Limb (tissue), 2 donors: ENCODE measurements at regions not wholly inside any gene's neighbourhood (a gene's known extent, or its start where the extent isn't known, plus 50 kb on each side); places are given as distances from the start of the nearest gene placed in this dataset.

ENCODE experiments used
- DNase-seq, 2 donors: peaks; one replicate each; pipeline ENCODE4 v3.0.0-alpha.2; 2016; ENCODE audit errors: extremely low spot score in 2 of 2

DNA sequence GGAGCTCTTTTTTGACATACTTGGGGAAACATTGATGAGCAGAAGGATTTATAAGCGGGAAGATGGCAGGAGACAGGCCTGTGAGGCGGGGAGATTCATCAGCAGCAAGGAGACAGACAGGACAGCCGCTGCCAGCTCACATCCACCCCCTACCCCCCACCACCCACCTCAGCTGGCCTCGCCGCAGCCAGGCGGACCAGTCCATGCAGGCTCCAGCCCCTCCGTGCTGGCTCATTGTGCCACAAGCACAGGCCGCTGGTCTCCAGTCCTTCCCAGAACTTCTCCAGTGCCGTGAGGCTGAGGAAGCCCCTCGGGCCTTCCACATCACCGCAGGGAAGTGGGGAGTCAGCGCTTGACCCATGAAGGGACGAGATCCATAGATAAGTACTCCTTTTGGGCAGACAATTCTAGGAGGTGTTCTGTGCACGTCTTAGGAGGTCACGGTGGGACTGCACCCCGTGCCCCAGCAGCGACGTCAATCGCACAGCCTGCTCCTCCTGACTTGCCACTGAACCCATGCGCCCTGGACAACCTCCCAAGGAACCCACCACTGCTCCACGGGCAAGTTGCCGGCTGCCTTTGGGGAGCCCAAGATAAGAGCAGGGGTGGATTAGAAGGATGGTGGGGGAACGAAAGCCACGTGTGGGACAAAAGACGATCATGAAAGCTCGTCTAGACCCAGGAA is 323.6 kb downstream of the C16orf95 start:
- no peak for DNase-seq

DNA sequence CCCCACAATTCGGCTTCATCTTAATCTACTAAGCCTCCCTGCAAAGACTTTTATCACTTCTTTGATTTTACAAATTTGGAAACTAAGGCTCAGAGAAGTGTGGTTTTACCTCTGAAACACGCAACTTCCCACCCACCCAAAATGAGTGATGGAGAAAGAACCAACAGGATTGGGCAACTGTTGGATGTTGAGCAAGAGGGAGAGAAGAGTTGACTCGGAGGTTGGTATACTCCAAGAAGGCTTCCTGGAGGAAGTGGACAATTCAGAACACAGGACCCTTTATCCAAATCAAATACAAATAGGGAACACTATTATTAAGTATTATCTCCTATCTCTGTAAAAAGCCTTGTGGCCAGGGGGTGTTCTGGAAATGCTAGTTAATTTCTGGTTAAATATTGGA is 323.0 kb downstream of the C16orf95 start:
- no peak for DNase-seq

DNA sequence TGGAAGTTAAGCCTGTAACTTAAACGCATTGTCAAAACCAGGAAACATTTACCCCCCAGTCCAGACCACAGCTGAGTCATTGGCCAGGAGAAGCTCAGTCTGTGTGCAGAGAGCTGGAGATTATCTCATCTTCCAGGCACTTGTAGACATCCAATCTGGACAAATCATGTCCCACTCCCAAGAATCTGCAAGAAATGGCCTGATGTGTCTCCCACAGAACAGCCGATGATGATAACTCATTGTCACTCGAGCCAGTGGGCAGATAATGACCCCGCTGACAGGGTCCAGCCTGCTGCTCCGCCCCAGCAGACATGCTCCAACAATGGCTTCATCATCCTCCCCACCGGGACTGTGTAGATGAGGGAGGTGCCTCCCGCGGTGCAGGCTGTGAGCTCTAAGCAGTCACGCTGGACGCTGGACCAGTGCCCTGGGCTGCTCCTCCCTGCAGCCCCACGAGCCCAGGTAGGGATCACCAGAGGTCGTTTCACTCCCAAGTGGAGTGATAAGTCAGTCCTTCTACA is 322.5 kb downstream of the C16orf95 start:
- DNase-seq = no peak

DNA sequence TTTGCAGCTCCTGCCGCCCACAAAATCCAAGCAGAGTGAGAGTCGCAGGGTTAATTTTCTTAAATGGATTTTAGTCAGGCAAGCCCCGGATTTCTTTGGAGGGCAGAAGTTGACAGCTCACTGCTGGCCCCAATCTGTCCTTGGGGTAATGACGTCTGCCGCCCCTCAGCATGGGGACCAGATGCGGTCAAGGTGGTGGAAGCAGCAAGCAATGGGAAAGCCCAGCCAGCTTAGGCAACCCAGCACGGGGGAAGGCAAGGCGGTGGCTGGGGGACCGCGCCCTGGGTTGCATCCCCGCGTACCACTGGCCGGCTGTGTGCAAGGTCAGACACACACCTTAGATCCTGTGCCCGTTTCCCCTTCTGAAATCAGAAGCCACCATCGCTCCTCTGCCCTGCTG is 321.7 kb downstream of the C16orf95 start:
- DNase-seq = no peak

DNA sequence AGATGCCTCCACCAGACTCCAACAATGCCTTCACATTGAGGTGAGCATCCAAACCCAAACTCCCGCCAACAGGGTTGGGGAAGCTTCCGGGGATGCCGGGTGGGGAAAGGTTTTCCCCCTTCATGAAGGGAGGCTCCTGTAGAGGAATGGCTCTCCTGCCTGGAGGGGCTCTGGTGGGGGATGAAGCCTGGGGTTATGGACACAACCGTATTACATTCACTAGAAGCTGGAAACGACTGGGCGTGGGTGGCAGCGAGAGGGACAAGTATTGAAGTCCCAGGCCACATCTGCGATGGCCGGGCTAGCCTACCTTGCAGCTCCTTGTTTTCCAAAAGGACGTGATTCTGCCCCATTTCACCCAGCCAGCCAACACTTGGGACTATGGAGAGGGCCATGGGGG is 321.1 kb downstream of the C16orf95 start:
- DNase-seq = no peak

DNA sequence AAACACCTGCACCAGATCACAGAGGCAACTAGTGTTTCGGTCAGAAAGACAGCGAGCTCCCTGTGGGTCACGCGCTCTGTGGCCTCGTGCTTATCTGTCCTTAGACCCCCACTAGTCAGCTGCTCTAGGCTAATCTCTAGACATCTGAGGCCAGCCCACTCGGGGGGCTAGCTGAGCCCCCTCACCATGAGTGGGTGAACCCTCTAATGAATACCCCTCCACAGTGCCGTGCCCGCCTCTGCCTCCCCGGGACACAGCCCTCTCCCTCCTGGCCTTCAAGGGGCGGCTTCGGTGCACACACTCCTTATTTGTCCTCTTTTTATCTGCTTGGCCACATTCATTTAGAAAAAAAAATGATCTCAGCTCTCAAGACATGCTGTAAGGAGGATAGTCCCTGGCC is 320.1 kb downstream of the C16orf95 start:
- peak in 1 of 2 donors; percentile 12 for DNase-seq

DNA sequence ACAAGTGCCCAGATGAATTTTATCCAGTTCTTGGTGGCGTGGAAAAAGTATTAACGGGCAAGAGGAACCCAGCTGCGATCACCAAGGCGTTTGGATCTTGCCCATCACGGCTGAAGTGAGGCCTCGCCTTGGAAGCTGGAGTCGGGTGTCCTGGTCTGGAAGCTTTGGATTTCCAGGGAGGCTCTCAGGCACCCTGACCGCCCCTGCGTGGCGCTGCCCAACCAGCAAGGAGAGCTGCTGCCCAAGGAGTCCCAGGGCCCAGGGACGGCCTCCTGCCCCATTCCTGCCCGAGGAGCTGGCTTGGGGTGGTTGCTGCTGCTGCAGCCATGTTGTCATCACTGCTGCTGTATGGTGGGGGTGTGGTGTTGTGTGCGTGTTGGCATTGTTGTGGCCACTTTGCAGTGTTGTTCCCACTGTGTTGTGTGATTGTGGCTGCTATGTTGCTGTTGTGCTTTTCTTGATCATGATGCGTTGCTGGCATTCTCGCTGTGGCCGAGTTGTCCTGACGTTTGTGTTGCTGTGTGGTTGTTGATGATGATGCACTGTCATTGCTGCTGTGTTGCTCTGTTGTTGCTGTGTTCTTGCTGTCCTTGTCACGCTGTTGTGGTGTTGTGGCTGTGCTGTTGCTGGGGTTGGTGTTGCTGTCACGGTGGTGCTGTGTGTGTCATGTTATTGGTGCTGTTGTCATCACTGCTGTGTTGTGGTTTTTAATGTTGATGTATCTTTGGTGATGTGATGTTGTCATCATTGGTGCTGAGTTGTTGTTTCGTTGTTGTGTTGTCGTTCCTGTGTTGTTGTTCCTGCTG is 318.8 kb downstream of the C16orf95 start:
- DNase-seq = no peak

DNA sequence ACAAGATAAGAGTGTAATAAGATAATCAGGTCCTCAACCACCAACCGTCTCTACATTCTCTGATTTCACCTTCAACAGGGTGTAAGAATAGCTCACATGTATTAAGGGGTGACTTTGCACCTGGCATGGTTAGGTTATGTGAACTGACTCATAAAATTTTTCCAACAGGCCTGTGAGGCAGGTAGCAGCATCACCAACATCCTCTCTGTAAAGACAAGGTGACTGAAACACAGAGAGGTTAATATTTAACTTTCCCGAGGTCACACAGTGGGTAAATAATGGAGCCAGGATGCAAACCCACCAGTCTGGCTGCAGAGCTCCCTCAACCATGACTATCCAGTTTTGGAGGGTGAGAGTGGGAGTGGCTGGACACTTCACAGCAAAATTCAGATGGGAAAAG is 317.2 kb downstream of the C16orf95 start:
- no peak for DNase-seq

DNA sequence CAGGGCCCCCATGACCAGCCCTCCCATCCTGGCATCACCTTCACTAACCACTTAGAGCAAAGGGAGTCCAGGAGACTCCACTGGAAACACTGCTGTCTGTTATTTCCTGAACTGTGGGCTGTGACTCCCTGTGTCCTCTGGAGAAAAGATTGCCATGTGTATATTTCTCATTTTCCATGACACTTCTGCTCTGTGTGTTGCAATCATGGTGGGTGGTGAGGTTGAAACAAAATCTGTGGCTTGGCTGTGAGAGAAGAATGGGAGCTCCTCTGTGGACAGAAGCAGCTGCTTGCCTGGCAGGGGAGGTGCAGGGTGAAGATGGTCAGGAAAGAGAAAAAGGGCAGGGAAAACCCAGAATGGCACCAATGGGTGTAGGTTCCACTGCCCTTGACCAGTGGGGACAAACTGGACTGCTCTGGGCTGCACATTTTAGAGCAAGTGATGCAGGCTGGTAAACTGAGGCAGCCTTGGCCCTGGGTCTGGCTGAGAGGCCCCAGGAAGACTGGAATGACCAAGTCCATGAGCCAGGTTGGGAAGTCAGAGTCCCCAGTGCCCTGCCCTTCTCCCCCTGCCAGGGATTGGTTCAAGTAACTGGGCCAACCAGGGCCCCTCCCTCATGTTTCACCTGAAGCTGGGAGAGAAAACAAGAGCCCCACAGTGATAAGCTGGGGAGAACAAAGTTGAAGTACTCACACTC is 314.3 kb downstream of the C16orf95 start:
- DNase-seq = no peak

DNA sequence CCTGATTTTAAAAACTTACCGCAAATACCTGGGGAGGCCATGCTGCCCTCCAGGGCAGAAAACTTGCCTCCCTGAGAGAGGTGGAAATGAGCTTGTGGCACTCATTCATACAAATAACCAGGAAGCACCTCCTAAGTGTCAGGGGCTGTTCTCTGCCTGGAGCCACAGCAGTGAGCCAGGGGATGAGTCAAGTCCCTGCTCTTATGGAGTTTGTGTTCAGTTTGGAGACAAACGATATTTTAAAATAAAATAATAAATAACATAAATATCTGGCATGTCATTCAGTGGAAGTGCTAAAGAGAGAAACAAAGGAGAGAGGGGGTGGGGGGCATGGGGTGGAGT is 313.8 kb downstream of the C16orf95 start:
- DNase-seq = no peak

DNA sequence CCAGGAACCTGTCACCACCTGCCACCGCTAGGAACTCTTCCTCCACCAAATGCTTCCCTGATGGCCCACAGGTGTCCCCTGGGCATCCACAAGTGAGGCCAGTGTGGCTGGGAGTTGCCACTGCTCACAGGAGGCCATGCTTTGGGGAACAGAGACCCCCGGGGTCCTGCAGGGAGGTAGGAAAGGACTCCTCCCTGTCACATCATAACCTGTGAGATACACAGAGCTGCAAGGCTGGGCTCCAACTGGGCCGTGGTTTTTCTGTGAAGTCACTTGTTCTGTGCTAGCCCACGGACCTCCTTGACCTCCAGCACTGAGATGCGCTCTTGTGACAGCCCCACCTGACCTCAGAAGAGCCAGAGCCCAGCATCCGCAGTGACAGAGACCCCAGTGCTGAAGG is 311.2 kb downstream of the C16orf95 start:
- DNase-seq = no peak

DNA sequence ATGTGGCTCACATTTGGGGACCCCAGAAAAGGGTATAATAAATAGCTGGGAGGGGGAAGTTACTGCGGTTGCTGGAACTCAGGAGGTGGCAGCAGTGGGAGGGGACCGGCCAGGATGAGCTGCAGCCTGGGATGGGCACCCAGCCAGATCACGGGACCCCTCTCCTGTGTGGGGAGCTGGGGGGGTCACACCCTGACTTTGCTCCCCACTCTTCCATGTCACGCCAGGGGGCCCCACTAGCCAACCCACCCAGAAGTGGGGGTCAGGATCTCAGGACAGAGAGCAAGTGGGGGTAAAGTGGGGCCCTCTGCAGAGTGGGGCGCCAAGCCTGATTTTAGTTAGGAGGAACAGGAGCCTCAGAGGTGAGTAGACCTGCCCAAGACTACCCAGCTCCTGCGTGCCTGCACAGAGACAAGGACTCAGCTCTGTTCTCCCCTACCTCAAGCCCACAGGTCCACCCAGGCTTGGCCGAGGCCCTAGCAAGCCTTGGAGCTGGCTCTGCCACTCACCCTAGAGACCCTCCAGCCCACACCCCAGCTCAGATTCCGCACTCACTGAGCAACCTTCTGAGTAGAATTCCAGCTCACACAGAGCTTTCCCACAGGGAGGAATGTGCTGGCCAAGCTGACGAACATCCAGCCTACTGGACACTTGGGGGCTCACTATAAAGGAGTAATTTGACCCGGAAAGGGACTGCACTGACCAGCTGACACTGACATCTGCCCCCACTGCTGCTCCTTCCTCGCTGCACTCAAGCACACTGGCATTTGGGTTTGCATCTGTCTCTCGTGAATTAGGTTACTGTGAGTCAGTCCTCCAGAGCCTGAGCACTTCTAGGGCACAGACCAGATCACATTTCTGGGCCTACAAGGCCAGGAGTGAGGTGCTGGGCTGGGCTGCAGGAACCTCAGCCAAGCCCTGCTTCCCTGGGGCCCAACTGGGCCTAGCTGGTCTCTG is 310.1 kb downstream of the C16orf95 start:
- no peak for DNase-seq

DNA sequence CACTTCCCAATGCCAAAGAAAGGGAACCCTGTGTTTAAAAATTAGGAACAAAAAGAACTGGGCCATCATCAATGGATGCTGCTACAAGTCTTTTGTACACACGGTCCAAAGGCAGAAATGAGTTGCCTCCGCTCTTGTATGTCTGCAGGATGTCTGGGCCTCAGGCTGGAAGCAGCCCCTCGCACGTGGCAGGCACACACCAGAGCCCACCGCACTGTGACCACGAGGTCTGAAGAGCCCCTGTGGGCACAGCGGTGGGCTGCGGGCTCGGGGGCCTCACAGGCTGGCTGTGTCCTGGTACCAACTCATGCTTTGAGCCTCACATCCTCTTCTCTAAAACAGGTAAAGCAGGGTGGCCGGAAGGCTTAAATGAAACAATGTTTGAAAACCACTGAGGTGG is 309.3 kb downstream of the C16orf95 start:
- no peak for DNase-seq

DNA sequence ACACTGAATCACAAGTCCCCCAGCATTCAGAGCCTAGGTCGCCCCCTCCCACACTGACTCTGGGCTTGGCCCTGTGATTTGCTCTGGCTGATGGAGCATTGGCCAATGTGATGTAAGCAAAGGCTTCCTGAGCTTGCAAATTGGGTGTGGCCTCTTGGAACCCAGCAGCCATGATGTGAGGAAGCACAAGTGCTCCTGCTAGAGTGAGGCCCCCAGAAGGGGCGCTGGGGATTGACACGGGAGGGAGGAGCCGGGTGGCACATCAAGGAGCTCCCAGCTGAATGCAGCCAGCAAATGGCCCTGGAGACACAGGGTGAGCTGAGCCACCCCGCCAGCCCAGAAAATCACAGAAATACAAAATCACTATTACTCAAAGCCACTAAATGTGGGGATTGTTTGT is 308.5 kb downstream of the C16orf95 start:
- no peak for DNase-seq

DNA sequence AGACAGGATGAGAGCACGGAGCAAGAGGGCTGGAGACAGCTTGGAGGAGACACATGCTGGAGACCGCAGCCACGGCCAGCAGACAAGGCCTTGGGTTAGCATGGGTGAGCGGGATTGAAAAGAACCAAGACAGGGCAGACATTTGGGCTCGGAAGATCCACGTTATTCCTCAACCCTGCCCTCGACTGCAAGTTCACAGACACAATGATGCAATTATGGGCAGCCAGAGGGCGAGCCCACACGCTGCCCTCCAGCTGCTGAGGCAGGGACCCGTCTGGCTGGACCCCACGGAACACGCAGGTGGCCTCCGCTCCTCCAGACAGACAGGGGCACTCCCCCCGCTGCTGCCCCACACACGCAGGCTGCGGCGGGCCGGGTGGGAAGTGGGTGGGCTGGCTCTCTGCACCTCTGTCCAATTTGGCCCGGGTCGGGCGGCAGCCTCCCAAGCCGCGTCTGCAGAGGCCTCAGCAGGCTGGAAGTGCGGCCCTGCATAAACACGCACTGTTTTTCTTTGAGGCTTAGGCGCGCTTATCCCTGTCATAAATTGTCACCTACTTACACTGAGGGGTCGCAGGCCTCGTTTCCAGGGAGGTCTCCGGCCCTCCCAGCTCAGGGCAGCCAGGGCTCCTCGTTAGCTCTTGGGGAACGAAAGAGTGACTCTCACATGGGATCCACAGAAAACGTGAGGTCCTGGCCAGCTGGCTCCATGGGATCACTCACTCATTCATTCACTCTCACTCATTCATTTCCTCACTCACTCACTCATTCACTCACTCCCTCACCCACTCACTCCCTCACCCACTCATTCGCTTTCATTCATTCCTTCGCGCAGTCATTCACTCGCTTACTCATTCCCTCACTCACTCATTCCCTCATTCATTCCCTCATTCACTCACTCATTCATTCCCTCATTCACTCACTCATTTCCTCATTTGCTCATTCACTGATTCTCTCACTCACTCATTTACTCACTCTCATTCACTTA is 303.9 kb downstream of the C16orf95 start:
- DNase-seq = peak in 1 of 2 donors; percentile 55

DNA sequence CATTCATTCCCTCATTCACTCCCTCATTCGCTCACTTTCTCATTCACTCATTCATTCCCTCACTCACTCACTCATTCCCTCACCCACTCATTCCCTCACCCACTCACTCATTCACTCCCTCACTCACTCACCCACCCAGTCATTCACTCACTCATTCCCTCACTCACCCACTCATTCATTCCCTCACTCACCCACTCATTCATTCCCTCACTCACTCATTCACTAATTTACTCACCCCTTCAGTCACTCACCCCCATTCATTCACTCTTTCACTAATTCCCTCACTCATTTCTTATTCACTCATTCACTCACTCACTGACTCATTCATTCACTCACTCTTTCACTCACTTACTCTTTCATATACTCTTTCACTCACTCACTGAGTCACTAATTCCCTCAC is 303.1 kb downstream of the C16orf95 start:
- no peak for DNase-seq

DNA sequence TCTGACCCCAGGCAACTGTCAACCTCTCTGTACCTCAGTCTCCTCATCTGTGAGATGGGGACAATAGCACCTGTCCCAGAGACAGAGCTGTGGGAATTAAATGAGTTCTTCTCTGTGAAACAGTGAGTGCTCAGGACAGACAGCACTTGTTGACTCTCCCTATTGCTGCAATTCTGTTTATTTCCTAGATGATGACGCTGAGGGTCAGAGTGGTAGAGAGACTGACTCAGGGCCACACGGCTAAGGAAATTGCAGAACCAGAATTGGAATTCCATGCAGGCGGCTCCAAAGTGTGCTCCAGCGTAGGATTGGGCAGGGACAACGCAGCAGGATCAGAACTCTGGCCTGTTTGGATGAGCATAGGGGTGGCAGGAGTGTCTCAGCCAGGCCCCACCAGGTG is 302.2 kb downstream of the C16orf95 start:
- no peak for DNase-seq

DNA sequence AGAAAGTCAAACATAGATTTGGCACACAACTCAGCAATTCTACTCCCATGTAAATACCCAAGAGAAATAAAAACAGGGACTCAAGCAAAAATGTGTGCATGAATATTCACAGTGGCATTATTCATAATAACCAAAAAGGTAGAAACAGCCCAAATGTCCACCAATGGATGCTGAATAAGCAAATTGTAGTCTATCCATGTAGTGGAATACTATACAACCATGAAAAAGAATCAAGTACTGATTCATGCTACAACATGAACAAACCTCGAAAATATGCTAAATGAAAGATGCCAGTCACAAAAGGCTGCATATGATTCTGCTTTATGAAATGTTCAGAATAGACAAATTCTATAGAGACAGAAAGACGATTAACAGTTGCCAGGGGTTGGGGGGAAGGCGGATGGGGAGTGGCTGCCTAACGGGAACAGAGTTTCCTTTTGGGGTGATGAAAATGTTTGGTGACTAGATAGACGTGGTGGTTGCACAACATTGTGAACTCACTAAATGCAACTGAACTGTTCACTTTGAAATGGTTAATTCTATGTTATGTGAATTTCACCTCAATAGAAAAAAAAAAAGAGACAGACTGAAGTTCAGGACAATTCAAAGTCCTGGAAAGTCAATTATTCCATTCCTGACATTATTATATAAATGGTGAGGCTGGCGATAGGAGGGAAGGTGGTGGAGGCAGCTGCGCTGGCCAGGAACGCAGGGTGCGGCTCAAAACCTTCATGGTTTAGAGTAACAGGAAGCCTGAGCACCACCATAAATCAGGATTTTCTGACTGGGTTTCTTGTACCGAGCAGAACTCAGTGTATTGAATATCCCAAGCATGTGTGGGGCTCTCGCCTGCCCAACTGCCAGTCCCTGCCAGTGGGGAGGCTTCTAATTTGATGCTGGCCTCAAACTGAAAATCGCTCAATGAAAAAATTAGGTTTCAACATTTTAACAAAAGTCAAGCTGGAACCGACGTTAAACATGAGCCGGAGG is 300.9 kb downstream of the C16orf95 start:
- peak in 1 of 2 donors; percentile 18 for DNase-seq
